ENCODE measurements at regions not wholly inside any gene's neighbourhood (a gene's known extent, or its start where the extent isn't known, plus 50 kb on each side); places are given as distances from the start of the nearest gene placed in this dataset.

- TF ChIP-seq GATA2 (IDR thresholded peaks at IDR 0.05; ENCODE audit: low read depth, low read length), result no peak
- no peak for TF ChIP-seq GATA3 (IDR thresholded peaks at IDR 0.05; ENCODE audit: low read depth, low read length)
Observed at GRCh38 chr20:16914277-16914676, 166.1 kb downstream of the OTOR start.

All from SH-SY5Y (cell line).